ENCODE measurements at regions not wholly inside any gene's neighbourhood (a gene's known extent, or its start where the extent isn't known, plus 50 kb on each side); places are given as distances from the start of the nearest gene placed in this dataset.
"Not testable (repeated sequence)": the region's sequence is repeated elsewhere in the genome, so short reads cannot be mapped to it uniquely, and the experiment has no call there.

DNA sequence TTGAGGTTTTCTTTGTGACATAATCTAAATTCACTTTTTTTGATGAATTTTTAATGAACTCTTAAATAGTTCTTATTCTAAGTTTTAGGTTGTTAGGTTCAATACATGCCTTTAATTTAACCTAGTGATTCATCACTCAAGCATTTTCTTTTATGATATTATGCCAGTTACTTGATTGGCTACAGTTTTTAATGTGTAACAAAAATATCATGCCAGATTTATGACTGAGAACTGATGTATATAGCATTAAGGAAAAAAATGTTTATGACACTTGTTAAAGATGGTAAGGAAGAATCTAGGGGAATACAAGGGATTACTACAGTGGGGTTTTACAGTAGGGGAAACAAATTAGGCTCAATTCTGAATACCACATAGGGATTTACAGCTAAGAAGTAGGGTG is 103.1 kb downstream of the VGLL3 start:
- Mint-ChIP-seq H3K27me3 (ENCODE audit: low read depth) (no peaks in the 10 kb centered on the region), H3K9me3 (ENCODE audit: low read depth) (peaks cover 5% of the 10 kb centered on the region), H3K4me1 (ENCODE audit: low read depth) (peaks cover 25% of the 10 kb centered on the region), H3K4me3 (ENCODE audit: unreplicated experiment) (no peak overlapping the region), H3K36me3 (ENCODE audit: low read depth) (peaks cover 2% of the 10 kb centered on the region), H3K27ac (ENCODE audit: unreplicated experiment) (no peak overlapping the region)
- TF ChIP-seq, protein P1, sequence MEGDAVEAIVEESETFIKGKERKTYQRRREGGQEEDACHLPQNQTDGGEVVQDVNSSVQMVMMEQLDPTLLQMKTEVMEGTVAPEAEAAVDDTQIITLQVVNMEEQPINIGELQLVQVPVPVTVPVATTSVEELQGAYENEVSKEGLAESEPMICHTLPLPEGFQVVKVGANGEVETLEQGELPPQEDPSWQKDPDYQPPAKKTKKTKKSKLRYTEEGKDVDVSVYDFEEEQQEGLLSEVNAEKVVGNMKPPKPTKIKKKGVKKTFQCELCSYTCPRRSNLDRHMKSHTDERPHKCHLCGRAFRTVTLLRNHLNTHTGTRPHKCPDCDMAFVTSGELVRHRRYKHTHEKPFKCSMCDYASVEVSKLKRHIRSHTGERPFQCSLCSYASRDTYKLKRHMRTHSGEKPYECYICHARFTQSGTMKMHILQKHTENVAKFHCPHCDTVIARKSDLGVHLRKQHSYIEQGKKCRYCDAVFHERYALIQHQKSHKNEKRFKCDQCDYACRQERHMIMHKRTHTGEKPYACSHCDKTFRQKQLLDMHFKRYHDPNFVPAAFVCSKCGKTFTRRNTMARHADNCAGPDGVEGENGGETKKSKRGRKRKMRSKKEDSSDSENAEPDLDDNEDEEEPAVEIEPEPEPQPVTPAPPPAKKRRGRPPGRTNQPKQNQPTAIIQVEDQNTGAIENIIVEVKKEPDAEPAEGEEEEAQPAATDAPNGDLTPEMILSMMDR (IDR thresholded peaks at IDR 0.05): no peak
- no peak for DNase-seq (ENCODE audit: low spot score)

- Mint-ChIP-seq H3K4me1 (ENCODE audit: low read depth) (peaks cover 22% of the 10 kb centered on the region), H3K27me3 (ENCODE audit: low read depth) (no peaks in the 10 kb centered on the region), H3K9me3 (ENCODE audit: low read depth) (peaks cover 3% of the 10 kb centered on the region), H3K4me3 (ENCODE audit: unreplicated experiment) (no peak overlapping the region), H3K27ac (ENCODE audit: unreplicated experiment) (no peak overlapping the region), H3K36me3 (ENCODE audit: low read depth) (peaks cover 1% of the 10 kb centered on the region)
- no peak for DNase-seq (ENCODE audit: low spot score)
- TF ChIP-seq, protein P1 (IDR thresholded peaks at IDR 0.05): no peak
These were observed 110.9 kb downstream of the VGLL3 start for GRCh38 chr3:86880066-86880465.

DNA sequence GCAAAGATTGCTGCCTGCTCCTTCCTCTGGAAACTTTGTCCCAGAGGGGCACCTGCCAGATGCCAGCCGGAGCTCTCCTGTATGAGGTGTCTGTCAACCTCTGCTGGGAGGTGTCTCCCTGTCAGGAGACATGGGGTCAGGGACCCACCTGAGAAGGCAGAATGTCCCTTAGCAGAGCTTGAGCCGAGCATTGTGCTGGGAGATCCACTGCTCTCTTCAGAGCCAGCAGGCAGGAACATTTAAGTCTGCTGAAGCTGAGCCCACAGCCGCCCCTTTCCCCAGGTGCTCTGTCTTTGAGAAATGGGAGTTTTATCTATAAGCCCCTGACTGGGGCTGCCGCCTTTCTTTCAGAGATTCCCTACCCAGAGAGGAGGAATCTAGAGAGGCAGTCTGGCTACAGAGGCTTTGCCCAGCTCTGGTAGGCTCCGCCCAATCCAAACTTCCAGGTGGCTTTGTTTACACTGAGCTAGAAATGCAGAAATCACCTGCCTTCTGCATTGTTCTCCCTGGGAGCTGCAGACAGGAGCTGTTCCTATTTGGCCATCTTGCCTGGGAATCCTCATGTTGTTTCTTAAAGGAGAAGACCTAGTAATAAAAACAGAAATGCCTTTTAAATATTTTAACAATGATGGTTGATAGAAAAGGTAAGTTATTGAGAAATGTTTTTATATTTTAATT is 114.3 kb downstream of the VGLL3 start:
- peaks cover 17% of the 10 kb centered on the region for H3K9me3 Mint-ChIP-seq (ENCODE audit: low read depth)
- H3K4me1 Mint-ChIP-seq (ENCODE audit: low read depth); H3K36me3 Mint-ChIP-seq (ENCODE audit: low read depth); H3K4me3 Mint-ChIP-seq (ENCODE audit: unreplicated experiment); H3K27me3 Mint-ChIP-seq (ENCODE audit: low read depth); H3K27ac Mint-ChIP-seq (ENCODE audit: unreplicated experiment): not testable (repeated sequence)
- DNase-seq (ENCODE audit: low spot score): peak; percentile 56

GRCh38 chr3:86874790-86875189 is 116.2 kb downstream of the VGLL3 start:
- H3K36me3 Mint-ChIP-seq (ENCODE audit: low read depth); H3K4me1 Mint-ChIP-seq (ENCODE audit: low read depth); DNase-seq (ENCODE audit: low spot score); H3K27ac Mint-ChIP-seq (ENCODE audit: unreplicated experiment); H3K4me3 Mint-ChIP-seq (ENCODE audit: unreplicated experiment); H3K27me3 Mint-ChIP-seq (ENCODE audit: low read depth): not testable (repeated sequence)
- peaks cover 17% of the 10 kb centered on the region for H3K9me3 Mint-ChIP-seq (ENCODE audit: low read depth)

DNA sequence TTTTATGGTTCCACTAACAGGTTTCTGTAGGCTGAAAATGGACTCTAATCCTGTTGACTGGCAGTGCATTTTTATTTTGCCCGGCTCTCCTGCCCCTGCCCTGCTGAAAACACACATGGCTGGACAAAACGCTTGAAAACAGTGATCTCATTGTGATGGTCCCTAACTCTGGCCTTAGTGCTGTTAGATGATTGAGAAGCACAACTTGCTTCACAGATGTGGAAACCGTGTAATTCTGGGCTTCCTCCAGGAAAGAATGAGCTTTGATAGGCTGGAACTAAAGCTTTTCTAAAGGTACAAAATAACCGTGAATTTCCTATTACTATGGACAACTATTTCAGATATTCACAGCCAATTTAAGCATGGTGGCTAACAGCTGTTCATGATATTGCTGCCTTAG is 121.4 kb downstream of the VGLL3 start:
- Mint-ChIP-seq H3K4me3 (ENCODE audit: unreplicated experiment) (no peak overlapping the region), H3K27me3 (ENCODE audit: low read depth) (no peaks in the 10 kb centered on the region), H3K9me3 (ENCODE audit: low read depth) (peaks cover 16% of the 10 kb centered on the region), H3K27ac (ENCODE audit: unreplicated experiment) (no peak overlapping the region), H3K4me1 (ENCODE audit: low read depth) (peaks cover 40% of the 10 kb centered on the region), H3K36me3 (ENCODE audit: low read depth) (peaks cover 5% of the 10 kb centered on the region)
- TF ChIP-seq, protein P1 (IDR thresholded peaks at IDR 0.05): no peak
- no peak for DNase-seq (ENCODE audit: low spot score)

- DNase-seq (ENCODE audit: low spot score): no peak
- Mint-ChIP-seq H3K27ac (ENCODE audit: unreplicated experiment) (peak overlapping the region; percentile 46), H3K4me3 (ENCODE audit: unreplicated experiment) (no peak overlapping the region), H3K27me3 (ENCODE audit: low read depth) (no peaks in the 10 kb centered on the region), H3K9me3 (ENCODE audit: low read depth) (peaks cover 9% of the 10 kb centered on the region), H3K36me3 (ENCODE audit: low read depth) (no peaks in the 10 kb centered on the region), H3K4me1 (ENCODE audit: low read depth) (peaks cover 40% of the 10 kb centered on the region)
- TF ChIP-seq, protein P1 (IDR thresholded peaks at IDR 0.05): no peak
These were observed 123.0 kb downstream of the VGLL3 start for GRCh38 chr3:86867982-86868381.
